ENCODE measurements at regions not wholly inside any gene's neighbourhood (a gene's known extent, or its start where the extent isn't known, plus 50 kb on each side); places are given as distances from the start of the nearest gene placed in this dataset.
"Not testable (repeated sequence)": the region's sequence is repeated elsewhere in the genome, so short reads cannot be mapped to it uniquely, and the experiment has no call there.

DNA sequence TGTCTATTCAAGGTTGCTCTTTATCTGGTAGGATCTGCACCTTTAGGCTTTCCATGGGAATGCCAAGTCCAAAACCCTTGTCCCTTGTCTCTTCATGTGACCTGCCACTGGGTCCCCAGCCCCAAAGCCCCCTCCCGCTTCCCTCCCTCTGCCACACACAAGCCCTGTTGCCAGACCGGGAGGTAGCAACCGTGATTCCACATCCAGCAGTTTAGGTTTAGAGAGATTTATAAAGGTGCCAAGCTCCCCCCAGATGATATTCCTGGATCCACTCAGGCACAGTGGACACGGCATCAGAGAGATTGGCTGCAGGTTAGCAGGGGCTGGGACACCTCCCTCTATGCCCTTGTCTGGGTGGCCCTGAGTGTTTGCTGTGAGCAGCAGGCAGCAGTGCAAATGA, 504.7 kb downstream of the CCDC171 start:
- no peak for DNase-seq (ENCODE audit: low spot score)

DNA sequence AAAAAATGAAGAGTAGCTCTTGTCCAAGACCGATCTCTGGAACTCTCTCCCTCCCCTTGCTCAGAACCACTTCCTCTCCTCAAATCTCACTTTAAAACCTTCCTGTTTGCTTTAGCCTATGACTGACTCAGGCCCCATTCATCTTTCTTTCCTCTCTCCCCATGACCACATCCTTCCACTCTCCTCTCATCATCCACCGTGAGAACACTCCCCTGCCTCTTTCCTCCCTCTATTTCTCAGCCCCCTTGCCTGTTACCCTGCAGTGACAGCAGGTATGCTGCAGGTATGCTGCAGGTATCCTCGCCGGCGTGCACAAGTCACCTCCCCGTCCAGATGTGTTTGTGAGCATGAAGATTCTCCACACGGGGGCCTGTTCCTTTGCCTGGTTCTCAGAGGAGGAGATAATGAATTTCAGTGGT, 505.3 kb downstream of the CCDC171 start:
- no peak for DNase-seq (ENCODE audit: low spot score)

DNA sequence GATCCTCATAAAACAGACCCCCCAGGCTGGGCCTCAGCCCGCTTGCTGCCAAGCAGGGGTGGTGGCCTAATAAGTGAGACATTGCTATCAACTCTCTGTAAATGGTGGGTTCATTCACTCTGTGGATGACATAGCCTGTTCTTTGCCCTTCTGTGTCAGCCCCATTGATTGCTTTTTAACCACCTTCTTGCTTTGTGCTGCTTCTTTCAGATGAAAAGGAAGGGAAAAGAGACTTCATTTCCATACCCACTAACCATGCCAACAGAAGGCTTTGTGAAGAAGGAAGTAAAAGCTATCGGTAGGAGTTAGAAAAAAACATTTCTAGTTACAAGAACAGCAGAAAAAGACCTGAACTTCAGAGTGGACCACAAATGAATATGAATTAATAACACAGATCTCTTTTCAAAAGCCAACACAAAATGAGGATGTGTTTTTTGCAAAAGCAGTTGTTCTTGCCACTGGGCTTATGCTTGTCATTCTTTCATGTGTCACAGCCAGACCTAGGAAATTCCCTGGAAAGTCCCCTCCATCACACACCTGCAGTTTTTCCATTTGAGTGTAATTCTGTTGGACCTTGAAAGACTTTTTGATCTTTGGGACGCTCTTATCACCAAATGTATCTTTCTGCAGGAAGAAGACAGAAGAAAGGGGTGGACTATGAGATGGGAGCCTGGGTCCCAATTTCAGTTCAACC, 507.7 kb downstream of the CCDC171 start:
- DNase-seq (ENCODE audit: low spot score): no peak

DNA sequence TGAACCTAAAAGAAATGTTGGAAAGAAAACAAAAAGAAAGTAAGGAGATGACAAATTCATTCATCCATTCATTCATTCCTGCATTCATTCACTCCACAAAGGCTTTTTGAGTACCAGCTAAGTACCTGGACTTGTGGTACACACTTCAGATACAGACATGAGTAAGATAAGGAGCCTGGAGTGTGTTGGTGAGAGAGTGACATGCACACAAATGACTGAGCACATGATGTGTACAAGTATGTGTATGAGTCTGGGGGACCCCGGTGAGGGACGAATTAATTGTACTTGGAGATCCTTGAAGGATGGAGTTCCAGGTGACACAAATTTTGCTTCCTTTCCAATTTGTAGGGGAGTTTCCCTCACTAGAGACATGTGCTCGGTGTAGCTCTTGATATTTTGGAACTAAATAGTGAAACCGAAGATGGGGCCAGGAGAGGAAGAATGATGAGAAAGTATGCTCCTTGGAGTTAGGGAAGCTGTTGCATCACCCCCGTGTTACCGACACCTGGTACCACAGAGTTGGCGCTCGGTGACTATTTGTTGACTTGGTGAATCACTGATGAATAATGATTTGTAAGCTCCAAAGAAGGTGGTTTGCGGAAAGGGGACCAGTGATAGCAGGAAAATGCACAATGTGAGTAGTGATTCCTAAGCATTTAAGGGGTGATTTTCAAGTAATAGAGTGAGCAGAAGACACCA, 509.8 kb downstream of the CCDC171 start:
- peak; percentile 32 for DNase-seq (ENCODE audit: low spot score)

DNA sequence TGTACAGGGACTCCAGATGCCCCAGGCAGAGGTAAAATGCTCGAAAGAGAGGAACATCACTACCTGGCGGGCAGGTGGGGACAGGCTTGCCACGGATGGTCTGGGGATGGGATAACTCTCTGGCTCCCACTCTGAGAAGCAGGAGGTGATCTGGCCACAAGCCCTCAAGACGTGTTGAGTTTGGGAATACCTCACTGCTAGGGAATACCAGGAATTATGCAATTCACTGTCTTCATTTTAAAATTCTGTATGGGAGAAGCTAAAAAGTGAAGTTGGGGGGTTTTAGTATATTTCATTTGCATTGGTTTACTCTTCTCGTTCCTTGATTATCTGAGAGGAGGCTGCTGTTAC, 510.4 kb downstream of the CCDC171 start:
- no peak for DNase-seq (ENCODE audit: low spot score)

DNA sequence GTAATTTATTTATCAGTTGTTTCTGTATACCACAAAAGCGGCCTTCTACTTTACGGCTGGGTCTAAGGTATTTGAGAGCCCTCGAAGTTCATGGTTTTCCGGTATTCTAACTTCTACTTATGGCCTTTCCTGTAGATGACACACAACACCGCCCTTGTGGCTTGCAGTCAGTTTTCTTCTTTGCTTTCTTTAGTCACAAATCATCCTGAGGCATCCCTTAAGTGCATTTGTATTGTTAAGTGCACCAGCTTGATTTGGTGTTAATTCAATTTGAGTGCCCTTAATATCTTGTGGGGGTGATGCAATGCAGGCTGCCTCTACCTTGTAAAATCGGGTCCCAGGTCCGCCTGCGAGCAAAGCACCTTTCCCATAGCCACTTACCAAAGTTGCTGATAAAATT, 511.9 kb downstream of the CCDC171 start:
- DNase-seq (ENCODE audit: low spot score): no peak

DNA sequence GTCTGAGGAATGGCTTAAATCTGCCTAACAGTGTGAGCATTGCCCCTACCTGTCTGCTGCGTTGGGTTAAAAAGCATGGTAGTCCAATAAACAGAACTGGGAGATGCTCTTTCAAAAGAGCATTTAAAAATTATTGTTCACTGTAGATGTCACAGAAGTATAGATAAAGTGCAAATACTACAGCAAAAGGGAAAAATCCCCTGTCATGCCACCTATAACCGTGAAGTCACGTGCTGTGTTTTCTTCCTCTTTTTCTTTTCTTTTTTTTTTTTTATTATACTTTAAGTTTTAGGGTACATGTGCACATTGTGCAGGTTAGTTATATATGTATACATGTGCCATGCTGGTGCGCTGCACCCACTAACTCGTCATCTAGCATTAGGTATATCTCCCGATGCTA, 513.4 kb downstream of the CCDC171 start:
- not testable (repeated sequence) for DNase-seq (ENCODE audit: low spot score)

DNA sequence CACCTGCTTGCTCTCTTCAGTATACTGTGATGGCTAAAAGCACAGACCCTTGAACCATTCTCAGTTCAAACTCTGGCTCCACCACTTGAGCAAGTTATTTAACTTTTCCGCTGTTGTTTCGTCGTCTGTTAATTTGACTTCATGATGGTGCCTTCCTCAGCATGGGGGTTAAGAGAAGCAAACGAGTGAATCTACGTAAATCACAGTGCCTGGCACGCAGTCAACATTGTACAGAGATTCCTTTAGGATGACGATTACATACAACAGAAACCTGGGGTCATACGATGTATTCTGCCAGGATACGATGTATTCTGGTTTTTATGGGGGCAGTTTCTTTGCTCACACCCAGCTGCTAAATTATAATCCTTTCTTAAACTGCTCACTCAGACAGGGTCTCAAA, 515.6 kb downstream of the CCDC171 start:
- DNase-seq (ENCODE audit: low spot score): no peak

DNA sequence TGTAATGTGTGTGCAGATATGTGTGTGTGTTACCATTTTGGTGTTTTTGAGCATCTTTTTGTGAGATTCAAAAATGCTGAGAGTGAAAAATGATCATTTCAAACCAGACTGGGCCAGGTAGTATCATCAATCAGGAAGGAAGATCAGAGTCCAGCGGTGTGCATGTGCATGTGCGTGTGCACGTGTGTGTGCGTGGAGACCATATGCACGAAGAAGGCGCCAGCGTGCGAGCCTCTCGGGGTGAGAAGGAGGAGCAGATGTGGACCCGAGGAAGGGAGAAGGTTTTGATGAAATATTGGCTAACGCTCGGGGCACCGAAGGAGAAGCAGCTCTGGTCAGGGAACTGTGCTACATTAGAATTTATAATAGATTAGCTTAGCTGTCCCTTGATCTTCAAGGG, 516.4 kb downstream of the CCDC171 start:
- DNase-seq (ENCODE audit: low spot score): no peak

DNA sequence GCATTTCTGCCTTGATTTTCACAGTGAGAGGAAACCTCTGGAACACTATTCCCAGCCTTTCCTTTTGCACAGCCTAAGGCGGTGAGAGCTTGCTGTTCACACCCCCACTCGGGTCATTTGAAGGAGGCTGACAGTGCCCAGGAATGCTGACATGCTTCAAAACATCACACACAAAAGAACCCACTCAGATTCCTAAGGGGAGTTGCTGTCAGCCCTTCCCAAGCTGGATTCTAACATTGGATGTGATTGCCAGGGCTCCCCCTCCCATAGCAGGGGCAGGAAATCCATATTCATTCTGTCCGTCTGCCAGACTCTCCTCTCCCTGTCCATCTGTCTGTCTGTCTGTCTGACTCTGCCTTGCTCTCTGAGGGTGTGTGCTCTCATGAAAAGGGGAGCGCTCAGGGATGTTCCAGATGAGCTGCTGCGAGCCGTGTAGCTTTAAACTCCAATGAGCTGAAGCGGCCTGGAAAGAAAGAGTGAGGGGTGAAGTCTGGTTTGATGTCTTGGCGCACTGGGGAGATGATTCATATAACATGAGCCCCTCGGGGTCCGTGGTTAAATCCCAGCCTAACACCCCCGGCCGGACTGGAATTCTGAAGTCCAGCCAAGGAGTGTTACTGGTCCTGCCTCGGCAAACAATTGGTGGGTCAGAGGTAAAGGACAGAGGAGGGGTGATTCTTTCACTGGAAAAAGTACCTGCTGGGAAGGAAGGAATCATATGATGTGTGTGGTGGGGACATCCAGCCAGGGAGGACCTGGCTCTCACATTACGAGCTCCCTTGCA, 517.0 kb downstream of the CCDC171 start:
- DNase-seq (ENCODE audit: low spot score): no peak

DNA sequence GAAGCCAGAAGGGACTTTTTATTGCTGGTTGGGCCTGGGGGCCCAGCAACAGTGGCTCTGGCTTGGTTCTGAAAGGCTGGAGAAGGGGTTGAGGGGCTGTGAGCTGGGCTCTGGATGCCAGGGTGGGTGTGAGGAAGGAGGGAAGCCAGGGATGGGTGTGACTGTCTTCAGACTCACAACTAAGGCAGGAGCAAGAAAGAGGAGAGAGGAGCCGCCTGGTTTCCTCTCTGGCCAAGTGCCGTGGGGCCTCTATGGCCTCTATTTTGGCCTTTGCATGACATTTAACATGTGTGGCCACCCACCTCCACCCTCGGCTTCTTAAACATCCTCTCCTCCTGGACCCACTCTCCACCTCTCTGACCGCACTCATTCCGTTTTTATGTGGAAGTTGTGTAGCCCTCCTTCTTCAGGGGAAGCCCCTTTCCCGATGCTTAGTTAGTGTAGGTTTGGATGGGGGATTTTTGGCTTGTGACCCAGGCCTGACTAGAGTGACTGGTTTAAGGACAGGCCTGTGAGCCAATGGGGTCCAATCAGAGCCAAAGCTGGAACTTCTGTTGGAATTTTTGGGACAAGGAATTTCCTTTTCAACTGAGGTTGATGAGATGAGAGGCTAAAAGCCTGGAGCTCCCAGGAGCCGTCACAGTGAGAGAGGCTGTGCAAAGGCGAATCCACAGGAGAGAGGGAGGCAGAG, 517.8 kb downstream of the CCDC171 start:
- no peak for DNase-seq (ENCODE audit: low spot score)

DNA sequence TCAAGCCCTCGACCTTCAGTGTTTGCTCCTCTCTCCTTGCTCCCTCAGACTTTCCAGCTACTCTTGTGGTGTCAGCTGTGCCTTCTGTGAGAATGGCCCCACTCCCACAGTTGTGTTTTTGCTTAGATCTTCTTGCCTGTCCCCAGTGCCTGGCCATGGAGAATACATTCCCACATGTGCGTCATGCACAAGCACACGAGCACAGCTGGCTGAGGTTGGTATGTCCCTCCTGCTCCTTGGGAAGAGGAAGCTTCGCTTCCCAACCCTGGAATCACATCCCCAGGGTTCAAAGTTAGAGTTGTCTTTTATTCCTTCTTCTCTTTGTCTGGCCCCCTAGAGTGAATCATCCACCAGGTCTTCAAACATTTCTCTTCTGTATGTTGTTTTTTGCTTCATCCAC, 518.6 kb downstream of the CCDC171 start:
- DNase-seq (ENCODE audit: low spot score): no peak

DNA sequence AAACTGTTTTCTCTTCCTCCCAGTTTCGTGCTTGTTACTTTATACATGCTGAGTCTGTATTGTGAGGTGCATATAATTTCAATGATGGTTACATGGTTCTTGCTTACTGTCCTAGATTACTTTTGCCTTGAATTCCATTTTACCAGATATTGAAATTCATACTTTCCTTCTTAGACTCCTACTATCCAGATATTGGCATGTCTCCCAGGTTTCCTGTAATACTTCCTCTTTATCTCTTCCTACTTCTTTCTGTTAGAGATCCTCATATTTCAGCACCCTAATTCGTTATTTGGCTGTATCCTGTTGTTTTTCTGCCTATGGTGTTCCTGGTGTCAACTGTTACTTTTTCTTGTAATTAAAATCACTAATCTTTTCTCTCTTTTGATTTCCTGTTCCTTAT, 522.1 kb downstream of the CCDC171 start:
- DNase-seq (ENCODE audit: low spot score): no peak

DNA sequence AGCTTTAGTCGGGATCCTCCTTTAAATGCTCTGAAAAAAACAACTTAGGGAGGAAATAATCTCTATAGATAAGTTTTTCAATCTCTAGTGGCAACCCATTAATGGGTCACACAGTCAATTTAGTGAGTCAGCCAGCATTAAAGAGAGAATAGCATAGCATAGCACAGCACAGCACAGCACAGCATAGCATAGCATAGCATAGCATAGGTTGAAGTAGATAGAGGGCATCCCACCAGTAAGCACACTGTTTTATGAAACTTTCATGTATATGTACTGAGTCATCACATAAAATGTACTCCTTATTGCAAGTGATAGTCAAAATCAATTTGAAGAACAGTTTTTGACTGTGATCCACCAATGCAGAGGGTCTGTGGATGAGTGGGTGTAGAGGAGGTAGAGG, 522.9 kb downstream of the CCDC171 start:
- no peak for DNase-seq (ENCODE audit: low spot score)

DNA sequence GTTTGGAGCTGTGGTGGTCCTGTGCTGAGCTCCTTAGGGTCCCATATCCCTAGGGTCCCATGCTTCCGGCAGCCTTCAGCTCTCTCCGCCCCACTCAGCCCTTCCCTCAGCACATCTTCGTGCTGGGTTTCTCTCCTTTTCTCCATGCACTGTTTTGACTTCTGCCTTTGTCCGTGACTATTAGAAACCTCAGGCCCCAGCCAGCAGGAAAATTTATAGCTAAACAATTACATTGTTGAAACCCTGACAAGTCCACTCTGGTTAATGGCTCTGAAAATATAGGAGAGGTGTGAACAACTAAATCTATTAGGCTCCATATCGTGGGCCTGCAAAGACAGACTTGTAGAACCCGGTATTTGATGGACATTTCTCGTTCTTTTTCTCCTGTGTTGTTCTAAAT, 523.7 kb downstream of the CCDC171 start:
- no peak for DNase-seq (ENCODE audit: low spot score)

DNA sequence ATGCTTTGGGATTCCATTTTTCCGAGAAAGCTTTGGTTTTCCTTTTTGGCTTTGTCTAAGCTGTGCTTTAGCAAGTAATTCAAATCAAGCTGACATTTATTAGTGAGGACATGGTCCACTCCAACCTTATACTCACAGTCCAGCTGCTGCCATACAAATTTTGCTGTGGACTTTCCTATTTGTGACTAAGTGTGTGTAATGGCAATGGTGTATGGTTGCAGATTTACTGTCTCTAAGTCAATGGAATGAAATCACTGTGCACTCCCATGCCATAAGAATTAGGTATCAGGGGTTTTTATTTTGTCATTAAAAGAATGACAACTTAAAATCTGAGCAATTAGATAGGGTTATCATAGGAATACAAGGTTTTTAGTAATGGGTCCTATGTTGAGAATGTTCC, 530.0 kb downstream of the CCDC171 start:
- no peak for DNase-seq (ENCODE audit: low spot score)

DNA sequence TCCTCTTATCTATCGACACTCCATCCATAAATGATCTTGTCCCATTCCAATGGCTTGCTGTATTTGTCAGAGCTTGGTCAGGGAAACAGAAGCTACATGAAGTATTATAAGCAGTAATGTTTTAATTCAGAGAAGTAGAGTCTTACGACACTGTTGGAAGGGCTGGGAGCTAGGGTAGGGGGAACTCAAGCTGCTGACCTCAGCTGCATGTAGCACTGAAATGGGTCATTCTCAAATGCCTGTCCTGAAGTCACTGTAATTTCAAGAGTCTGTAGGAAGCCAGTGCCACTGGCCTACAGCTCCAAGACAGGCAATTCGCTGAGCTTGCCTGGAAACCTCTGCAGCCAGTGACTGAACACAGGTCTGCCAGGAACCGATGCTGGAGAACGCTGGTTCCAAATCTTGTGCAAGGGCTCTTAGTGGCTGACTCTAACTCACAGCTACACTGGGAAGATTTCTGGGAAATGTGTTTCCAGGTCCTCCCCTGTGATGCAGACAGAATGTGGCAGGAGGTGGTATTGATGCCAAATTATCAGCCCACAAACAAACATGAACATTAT, 532.4 kb downstream of the CCDC171 start:
- DNase-seq (ENCODE audit: low spot score): no peak

DNA sequence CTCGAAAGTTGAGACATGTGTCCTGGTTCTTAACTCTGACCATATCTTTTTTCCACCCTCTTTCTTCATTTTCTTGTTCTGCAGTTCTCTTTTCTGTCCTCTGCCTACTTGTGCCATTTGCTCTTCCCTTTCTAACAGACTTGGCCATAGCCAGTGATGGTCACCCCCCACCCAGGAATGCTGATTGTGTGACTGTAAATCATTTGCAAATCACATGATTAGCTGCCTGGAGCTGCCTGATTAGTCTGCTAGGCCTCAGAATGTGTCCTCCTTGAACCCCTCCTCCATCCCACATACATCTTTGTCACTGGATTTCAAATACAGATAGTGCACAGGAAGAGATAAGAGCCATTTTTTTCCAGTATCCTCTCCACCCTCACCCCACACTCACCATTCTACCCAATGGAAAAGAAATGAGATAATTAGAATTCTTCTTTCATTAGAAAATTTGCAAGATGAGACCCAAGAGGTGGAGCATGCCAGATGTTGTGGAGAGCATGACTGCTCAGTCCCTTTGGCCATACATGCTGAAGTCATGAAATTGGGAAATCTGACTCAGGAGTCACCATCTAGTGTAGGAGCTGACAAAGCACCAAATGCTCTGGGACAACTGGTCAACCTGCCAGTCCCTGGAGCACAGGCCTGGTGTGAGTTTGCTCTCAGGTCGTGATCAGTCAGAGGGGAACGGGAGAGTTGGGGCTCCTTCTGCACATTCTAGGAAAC, 538.2 kb downstream of the CCDC171 start:
- no peak for DNase-seq (ENCODE audit: low spot score)

DNA sequence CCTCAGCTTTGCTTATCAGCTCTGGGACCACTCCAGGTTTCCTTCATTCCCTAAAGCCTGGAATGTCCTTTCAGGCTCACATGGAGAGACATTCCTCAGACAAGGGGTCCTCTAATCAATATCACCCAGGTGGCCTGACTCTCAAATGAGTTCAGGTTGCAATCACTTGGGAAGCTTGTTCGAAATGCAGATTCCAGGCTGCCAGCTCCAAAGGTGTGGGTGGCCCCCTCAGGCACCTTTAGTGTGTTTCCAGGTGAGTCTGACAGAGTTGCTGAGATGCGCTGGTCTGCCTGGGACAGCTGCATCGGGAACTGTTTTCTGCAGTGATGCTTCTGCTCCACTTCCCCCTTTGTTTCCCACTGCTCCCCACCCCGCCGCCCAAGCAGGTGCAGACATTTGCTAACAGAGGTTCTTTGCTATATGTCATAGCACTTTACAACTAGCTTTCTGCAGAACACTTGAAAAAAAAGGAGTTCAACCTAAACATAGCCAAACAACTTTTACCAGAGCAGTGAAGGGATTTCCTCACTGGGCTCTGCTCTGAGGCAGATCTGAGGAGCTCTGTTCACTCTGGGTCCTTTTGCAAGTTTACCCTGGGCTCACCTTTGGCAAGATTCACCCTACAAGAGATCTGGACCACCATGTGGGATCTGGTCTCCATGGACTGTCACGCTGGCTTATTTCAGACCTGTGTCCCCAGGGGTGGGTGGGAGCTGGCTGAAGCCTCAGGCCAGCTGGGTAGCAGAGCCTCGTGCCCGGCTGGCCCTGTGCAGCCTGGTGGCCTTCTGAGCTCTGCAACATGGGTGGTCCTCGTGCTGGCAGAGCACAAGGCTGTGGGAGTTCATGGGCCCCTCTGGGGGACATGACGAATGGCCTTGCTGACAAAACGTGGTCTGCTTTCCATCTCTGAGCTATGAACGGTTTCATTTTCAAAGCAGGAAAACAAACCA, 539.6 kb downstream of the CCDC171 start:
- no peak for DNase-seq (ENCODE audit: low spot score)

DNA sequence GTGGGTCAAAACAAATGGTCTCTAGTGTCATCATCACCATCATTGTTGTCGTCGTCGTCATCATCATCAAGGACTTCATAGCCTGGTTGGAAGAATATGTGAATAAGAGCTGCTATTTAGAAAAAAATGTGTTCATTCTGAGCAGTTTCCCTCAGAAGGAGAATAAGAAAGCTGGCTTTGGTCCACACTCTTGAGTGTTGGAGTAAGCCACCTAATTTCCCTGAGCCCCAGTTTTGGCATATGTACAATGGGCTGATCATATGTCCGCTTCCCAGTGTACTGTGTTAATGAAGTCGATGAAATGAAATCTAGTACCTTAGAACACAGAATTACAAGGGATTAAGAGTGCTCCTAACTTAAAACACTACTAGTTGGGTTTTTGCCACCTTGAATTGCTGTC, 545.5 kb downstream of the CCDC171 start:
- DNase-seq (ENCODE audit: low spot score): no peak
